T follicular helper cell (primary cell): ENCODE measurements at regions not wholly inside any gene's neighbourhood (a gene's known extent, or its start where the extent isn't known, plus 50 kb on each side); places are given as distances from the start of the nearest gene placed in this dataset.
A peak's percentile ranks its signal among the peaks of the same experiment; 100 is the strongest.

Source experiments
- DNase-seq: peaks from one replicate; pipeline ENCODE4 v3.0.0-alpha.2; 2020; ENCODE audit warnings: low read depth

DNA sequence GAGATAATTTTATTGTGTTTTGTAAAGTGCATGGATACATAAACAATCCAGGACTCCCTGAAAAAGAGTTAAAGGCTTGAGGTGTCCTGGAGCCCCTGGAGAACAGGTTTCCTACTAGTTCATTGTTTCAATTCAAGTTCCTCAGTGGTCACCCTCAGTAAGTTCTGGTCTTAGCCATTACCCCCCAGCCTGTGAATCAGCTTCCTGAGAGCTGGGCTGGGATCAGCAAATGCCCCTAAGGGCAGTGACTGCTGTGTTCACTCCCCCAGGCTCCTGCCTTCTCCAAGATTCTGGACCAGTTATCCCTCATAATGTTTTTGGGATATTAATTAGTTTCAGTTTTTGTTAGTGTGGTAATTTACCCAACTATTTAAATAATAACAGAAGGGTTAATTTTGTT, 151.6 kb upstream of the PRSS58 start:
- no peak for DNase-seq

DNA sequence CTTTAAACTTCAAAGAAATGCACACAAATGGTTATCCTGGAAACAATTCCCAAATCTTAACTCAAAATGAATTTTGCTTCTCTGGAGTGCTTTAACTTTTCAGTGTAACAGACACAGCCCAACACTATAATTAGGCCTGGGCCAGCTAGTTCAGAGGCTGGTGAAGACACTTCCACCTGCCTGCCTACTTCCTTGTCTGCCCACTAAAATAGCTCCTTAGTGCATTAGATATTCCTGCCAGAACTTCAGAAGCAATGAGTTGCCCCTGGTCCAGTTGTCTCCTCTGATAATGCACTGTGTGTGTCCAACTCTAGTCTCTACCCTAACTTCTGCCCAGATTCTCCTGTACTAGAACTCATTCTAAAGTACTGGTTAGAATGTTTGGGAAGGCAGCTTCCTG, 150.9 kb upstream of the PRSS58 start:
- no peak for DNase-seq

DNA sequence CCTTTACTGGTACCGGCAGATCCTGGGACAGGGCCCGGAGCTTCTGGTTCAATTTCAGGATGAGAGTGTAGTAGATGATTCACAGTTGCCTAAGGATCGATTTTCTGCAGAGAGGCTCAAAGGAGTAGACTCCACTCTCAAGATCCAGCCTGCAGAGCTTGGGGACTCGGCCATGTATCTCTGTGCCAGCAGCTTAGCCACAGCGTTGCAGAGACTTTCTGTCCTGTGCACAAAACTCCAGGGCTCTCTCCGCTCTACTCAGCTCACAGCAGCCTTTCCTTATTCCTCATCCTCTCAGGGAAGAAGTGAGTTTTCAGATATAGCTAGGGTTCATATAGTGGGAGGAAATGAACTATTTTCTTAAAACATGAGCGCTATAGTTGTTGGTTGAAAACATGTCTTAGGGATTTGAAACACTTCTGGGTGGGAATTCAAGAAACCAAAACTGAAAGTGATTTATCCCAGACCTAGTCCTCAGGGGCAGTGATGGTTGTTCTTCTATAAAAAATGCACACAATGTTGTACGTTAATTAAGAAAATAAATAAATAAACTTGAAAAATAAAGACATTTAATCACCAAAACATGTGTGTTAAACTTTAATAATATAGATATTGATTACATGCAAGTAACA, 150.2 kb upstream of the PRSS58 start:
- DNase-seq: no peak

DNA sequence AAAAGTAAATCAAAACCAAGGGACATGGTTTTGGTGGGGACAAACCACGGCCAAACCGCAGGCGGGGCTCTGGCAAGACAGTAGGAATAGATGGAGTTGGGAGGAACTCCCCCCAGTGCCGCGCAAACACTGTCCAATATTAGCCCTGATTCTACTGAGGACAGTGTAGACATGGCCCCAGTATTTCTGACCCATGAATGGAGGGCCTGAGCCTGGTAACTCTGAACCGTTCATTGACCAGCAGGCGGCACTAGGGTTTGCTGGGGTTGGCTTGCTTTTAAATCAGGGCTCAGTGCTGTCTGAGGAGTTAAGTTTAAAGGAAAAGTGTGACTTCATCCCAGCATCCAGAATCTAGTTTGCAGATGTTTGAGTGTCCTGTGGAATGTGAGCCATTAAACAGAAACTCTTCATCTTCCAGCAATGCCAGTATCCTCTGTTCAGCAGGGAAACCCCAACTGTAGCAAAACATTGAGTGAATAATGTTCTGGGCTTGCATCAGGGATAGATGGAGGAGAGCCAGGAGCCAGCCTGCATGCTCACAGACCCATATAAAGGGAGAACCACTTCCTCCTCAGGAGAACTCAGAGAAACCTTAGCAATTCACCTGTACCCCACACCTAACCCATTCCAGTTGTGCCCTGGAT, 147.4 kb upstream of the PRSS58 start:
- DNase-seq: no peak

DNA sequence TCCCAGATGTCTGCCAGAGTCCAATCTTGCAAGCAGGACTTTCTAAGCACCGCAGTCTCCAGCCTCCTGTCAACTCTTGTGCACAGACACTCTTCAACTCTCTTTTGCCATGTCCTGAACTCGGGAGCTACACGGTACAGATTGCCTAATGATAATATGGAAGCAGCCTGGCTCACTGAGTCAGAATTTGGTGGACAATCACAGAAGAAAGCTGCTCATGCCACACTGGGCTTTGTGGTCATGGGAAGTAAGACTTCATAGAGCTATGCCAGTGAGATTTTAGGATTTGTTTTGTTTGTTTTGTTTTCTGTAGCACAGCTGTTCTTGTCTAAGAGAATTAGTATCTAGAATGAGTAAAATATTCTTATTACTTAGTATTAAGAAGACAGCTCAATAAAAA, 144.1 kb upstream of the PRSS58 start:
- DNase-seq: no peak

DNA sequence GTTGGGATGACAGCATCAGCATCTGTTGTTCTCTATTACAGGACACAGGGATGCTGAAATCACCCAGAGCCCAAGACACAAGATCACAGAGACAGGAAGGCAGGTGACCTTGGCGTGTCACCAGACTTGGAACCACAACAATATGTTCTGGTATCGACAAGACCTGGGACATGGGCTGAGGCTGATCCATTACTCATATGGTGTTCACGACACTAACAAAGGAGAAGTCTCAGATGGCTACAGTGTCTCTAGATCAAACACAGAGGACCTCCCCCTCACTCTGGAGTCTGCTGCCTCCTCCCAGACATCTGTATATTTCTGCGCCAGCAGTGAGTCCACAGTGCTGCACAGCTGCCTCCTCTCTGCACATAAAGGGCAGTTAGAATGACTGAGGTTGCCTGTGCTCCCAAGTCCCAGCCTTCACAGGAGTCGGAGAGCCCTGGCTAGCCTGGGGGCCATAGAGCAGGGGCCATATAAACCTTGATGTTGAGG, 142.2 kb upstream of the PRSS58 start:
- no peak for DNase-seq

DNA sequence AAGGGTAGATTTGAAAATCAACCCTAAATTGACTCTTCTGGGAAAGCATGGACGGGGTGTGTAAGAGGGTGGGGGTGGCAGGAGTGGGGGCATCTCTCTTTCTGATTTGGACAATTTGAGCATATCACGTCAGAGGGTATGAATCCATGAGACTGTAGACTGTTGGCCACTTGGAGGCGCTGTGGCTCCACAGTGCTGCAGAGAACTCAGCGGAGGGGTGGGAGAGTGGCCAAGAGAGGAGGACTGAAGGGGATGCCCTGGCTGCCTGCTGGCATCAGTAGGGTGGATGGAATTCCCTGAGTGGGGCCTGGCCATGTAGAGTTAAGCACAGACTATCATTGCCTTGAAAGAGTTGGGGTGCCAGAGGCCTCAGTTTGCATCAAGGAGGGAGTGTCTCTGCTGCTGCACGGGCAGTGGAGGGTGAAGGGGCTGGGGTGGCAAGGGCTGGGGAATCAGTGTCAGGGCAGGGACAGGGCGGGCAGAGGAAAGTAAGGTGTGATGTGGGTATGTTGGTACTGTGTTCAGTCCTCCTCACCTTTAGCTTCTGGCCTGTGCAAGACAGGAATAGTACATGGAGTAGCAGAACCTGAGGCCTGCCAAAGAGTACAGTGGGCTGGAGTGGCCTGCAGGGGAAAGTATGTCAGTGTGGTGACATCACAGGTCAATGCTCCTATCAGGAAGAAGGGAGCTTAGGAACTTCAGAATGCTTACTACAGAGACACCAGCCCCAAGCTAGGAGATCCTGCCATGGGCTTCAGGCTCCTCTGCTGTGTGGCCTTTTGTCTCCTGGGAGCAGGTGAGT, 133.5 kb upstream of the PRSS58 start:
- DNase-seq: peak; percentile 31

DNA sequence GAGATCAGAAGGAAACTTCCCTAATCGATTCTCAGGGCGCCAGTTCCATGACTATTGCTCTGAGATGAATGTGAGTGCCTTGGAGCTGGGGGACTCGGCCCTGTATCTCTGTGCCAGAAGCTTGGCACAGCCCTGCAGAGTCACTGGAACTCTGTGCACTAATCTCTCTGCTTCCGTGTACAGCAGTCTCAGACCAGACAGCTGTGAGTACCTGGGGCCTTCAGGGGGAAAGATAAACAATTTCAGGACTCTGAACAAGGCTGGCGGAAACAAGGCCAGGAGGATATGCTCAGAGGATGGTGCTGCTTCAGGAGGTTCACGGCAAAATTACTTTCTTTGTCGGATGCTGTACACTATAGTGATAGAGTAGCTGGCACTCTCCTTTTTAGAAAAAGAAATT, 131.7 kb upstream of the PRSS58 start:
- no peak for DNase-seq

DNA sequence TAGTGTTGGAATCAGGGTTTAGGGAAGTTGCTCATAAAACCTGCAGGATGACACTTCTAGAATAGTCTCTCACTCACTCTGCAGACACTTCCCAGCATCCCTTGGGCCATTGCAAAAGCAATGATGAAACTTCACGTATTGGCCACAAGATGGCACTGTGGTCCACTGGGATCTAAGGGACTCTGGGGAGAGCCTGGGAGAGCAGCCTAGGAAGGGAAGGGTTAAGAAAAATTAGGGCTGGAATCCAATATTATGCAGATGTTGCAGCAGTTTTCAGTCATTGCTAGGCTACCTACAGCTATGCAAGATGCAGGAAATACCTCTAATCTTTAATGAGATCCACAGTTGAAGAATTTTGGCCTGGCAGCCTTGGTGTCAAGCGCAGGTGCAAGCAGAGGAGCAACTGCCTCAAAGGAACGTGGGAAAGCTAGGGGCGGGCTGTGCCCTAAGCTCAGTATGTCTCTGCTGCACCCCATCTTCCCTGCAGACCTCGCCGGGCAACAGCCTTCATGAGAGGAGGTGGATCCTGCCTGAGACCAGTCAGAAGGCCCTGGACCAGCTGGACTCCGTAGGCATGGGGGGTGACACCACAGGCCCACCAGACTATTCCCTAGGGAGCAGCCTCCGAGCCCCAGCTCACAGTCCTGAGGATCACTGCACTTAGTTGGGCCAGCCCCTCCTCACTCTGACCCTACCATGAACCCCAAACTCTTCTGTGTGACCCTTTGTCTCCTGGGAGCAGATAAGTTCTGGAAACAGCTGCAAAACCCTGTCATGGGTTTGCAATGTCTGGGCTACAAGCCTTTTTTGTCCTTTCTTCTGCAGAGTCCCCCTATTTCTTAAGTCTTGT, 127.9 kb upstream of the PRSS58 start:
- DNase-seq: no peak

DNA sequence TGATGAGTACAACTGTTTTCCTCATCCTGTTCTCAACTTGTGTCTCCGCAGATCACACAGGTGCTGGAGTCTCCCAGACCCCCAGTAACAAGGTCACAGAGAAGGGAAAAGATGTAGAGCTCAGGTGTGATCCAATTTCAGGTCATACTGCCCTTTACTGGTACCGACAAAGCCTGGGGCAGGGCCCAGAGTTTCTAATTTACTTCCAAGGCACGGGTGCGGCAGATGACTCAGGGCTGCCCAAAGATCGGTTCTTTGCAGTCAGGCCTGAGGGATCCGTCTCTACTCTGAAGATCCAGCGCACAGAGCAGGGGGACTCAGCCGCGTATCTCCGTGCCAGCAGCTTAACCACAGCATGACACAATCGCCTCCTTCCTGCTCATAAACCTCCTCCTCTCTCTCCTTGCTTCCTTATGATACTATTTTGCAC, 126.7 kb upstream of the PRSS58 start:
- no peak for DNase-seq

DNA sequence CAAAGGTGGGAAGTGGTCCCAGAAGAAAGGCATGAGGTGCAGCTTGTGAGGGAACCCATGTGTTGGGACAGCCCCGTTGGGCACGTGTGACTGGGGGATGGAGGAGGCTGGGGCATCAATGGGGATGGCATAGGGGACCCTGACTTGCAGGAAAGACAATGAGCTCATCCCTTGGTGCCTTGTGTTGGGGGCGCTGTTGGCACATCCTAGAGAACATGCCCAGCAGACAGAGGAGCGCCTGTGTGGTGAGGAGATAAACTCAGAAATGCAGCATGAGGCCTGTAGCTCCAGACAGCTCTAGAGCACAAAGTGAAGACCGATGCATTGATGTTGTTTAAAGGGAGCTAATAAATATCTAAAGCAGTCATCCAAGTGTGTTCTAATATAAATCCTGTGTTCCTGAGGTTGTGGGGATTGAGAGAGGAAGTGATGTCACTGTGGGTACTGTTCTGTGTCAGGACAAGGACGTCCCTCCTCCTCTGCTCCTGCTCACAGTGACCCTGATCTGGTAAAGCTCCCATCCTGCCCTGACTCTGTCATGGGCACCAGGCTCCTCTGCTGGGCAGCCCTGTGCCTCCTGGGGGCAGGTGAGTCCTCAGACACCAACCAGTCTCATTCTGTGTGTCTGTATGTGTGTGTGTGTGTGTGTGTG, 126.1 kb upstream of the PRSS58 start:
- no peak for DNase-seq

DNA sequence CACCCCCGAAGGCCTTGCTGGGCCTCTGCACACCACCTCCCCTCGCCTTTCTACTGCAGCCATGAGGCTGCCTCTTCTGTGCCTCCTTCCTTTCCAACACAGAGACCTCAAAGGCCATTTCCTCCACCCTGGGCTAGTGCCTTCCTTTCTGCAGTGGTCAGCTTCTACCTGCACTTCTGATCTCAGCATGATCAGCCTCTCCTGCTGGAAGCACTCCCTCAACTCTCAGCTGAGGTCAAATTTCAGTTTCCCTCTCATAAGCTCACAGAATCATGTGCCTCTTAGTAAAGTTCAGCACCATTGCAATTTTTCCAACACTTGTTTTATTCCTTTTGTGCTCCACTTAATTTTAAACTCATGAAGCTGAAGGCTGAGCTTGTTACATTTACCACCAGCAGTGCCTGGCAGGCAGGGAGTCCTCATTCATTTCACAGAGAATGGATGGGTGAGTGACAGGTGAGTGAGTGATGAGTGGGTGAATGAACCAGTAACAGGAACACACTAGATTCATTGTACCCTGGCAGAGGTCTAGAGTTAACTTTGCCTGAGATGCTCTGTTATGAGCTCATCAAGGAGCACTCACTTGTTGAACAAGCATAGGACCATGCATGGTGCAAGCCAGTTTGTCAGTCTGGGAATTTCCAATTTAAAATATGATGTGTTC, 124.0 kb upstream of the PRSS58 start:
- no peak for DNase-seq

DNA sequence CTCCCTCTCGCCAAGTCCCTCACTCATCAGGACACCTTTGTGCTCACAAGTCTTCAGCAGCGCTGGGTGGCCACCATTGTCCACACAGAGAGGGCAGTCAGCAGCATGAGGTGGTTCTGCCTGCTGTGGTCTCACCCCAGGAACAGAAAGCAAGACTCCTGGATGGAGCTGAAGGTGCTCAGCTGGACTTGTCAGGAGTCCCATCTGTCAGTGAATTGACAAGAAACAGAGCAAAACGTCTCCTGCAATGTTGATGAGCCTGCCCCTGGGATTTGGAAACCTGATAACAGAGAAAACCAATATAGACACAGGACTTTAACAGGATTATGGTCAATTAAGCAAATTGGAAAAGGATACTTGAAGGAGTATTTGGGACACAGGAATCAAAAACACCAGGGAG, 122.2 kb upstream of the PRSS58 start:
- no peak for DNase-seq

DNA sequence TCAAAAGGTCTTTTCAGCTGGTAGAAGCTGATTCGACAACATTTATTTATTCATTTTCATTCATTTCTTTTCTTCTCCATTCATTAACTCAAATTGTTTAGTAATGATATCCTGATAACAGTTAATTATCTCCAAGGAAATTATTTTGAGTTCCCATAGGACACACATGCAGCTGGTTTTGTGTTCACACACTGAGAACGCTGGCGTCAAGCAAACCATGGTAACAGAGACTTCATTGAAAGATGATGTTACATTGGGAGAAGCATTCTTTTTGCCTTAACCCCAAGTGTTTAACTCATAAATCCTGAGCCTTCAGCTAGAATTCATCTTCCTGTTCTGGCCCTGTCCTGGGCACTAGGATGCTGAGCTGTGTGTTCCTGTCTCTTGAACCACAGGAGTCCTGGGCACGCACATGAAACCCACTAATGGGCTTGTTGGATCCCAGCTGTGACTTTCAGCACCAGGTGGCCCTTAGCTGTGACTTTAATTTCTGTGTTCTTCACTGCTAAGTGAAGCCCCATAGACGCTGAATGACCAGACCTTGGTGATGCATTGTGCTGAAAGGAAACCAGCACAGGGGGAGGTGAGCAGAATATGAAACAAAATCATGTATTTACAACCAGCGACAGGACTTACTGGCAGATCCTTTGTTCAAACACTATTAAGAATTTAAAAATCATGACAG, 121.5 kb upstream of the PRSS58 start:
- no peak for DNase-seq

DNA sequence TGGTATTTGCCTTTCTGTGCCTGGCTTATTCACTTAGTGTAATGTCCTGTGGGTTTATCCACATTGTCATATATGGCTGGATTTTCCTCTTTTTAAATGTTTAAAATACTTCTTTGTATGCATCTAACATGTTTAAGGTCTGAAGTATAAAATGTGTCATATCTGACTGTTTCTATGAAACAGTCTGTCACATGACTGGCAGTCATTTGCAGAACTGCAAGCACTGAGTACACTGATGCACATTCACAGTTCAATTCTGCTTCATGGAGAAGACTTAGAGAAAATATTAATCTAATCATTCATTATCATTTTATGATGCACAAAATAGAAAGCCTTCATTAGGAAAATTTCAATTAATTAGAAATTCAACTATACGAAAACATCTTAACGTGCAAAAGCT, 119.7 kb upstream of the PRSS58 start:
- DNase-seq: no peak

DNA sequence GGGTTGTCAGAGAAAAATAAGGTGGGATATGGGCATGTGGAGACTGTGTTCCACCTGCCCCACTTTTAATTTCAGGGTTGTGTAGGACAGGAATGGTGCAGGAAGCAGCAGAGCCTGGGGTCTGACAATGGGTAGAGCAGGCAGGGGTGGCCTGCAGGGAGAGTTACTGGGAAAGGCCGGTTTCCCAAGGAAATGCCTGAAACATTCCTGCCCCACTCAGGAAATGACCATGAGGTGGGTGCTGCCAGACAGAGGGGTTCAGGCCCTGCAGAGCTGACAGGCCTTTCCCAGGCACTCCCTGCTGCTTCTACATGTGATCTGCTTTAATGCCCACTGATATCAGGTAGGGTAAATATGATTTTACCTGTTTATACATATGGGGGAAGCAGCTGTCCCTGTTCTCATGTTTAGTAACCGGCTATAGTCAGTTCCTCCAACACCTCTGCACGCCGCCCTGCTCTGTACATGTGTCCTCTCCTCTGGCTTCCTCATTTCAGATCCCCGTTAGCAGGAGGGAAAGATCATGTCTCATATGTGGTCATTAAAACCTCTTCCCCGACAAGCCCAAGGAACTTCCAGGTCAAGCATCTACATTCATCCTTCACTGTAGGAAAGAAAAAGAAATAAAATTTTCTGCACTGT, 118.6 kb upstream of the PRSS58 start:
- no peak for DNase-seq

DNA sequence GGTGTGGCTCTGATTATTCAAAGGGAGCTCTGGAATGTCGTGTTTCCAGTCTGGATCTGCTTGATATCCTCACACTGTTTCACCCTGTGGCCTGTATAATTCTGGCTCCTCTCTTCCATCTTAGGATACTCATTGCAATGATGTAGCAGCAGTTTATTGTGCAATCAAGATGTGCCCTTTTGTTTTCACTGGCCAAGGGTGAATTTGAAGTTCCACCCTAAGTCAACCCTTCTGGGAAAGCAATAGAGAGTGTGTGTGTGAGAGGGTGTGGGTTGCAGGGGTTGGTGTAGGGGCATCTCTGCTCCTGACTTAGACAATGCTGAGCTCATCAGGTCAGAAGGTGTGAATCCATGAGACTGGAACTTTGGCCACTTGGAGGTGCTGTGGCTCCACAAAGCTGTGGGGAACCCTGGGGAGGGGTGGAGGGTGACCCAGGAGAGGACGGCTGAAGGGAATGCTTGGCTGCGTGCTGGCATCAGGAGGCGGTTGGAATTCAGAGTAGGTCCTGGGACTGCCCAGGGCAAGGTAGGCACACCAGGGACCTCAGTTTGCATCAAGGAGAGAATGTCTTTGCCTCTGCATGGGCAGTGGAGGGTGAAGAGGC, 118.0 kb upstream of the PRSS58 start:
- DNase-seq: no peak

DNA sequence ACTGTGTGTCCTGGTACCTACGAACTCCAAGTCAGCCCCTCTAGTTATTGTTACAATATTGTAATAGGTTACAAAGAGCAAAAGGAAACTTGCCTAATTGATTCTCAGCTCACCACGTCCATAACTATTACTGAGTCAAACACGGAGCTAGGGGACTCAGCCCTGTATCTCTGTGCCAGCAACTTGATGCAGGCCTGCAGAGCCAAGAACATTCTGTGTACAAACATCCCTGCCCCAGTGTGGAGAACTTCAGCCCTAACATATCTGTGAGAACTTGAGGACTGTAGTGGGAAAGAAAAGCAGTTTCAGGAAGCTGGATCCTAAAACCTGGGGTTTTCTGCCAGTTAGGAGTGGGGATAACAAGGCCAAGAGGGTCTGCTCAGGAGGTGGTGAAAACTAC, 114.9 kb upstream of the PRSS58 start:
- DNase-seq: no peak

DNA sequence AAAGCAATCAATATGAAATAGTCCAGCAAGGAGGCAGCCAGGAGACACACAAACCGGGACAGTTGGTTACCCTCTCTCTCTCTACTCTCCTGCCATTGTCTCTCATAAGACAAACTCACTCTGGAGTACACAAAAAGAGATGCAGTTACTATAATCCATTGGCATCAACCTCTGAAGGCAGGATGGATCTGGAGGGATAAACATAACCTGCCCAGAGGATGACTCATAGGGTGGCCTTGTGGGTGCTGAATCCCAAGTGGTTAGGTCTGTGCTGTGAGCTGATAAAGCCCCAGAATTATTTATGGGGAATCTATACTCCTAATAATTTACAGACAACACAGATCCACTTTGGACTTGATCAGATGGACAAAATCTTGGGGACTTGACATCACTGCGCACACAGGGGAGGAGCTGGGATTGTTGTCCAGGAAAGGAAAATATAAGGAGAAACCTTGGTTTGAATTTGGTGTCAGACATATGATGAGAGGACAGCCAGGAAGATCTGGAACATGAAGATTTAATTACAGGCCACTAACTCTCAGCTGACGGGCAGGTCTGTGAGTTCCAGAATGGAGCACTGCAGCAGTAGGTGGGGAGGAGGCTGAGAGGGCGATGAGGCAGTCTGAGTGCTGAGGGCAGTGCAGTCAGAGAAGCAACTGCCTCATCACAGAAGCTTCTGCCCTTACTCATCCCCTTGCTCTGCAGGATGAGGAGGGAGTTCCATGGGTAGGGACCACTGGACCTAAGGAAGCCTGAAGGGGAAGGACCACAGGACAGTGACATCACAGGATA, 113.9 kb upstream of the PRSS58 start:
- no peak for DNase-seq
